T-helper 1 cell treated with Interleukin-12 subunit alpha and Interleukin-12 subunit beta and Interleukin-4 antibody, amounts not matched to agents 30 μg/mL and 1 μg/mL, for 36 hours (primary cell): ENCODE measurements at regions not wholly inside any gene's neighbourhood (a gene's known extent, or its start where the extent isn't known, plus 50 kb on each side); places are given as distances from the start of the nearest gene placed in this dataset.
A peak's percentile ranks its signal among the peaks of the same experiment; 100 is the strongest.

Experiments used
- H3K27ac Mint-ChIP-seq: one replicate; pipeline ENCODE4 v1.8.0; 2021; ENCODE audit warnings: mild to moderate bottlenecking, mixed read lengths
- H3K27me3 Mint-ChIP-seq: one replicate; pipeline ENCODE4 v1.8.0; 2021; ENCODE audit warnings: low read depth, mixed read lengths
- H3K36me3 Mint-ChIP-seq: one replicate; pipeline ENCODE4 v1.8.0; 2021; ENCODE audit warnings: low read depth, mixed read lengths
- H3K4me1 Mint-ChIP-seq: one replicate; pipeline ENCODE4 v1.8.0; 2021; ENCODE audit warnings: low read depth, mixed read lengths
- H3K4me3 Mint-ChIP-seq: one replicate; pipeline ENCODE4 v1.8.0; 2021; ENCODE audit warnings: mild to moderate bottlenecking, moderate library complexity, mixed read lengths
- H3K9me3 Mint-ChIP-seq: one replicate; pipeline ENCODE4 v1.8.0; 2021; ENCODE audit warnings: mixed read lengths

DNA sequence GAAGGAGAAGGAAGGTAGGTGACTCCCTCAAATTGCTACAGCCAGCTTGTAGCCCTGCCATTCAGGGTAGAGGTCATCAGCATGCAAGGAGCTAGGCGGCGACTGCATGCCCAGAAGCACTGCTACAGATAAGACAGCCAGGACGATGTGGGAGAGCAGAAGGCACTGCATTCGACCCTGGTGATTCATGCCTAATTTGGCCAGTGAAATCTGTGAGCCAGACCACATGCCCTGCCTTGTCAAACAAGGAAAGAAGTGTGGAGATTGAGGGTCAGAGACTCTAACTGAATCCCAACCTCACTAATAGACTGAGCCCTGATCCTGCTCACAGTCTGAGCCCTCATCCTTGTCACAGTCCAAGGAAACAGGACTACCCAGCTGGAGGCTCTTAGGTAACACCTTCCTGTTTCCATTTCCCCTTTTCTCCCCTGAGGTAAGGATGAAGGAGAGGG, 86.6 kb downstream of the LINGO1 start:
- peaks cover 3% of the 10 kb centered on the region for H3K27me3 Mint-ChIP-seq
- H3K27ac Mint-ChIP-seq, result no peak overlapping the region
- no peak overlapping the region for H3K4me3 Mint-ChIP-seq
- H3K36me3 Mint-ChIP-seq, result no peaks in the 10 kb centered on the region
- peaks cover 5% of the 10 kb centered on the region for H3K4me1 Mint-ChIP-seq
- no peaks in the 10 kb centered on the region for H3K9me3 Mint-ChIP-seq

DNA sequence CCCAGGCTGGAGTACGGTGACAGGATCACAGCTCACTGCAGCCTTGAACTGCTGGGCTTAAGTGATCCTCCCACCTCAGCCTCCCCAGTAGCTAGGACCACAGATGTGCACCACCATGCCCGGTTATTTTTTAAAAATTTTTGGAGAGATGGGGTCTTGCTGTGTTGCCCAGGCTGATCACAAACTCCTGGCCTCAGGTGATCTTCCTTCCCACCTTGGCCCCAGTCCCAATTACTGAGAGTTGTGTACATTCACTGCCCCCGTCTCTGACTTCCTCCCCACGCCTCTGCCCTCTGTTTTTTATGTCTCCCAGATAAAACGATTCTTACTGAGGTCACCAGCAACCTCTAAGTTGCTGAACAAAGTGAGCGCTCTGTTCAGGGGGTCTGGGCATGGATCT, 87.7 kb downstream of the LINGO1 start:
- peaks cover 5% of the 10 kb centered on the region for H3K4me1 Mint-ChIP-seq
- H3K27ac Mint-ChIP-seq, result no peak overlapping the region
- no peaks in the 10 kb centered on the region for H3K36me3 Mint-ChIP-seq
- no peak overlapping the region for H3K4me3 Mint-ChIP-seq
- peaks cover 3% of the 10 kb centered on the region for H3K27me3 Mint-ChIP-seq
- H3K9me3 Mint-ChIP-seq, result no peaks in the 10 kb centered on the region

DNA sequence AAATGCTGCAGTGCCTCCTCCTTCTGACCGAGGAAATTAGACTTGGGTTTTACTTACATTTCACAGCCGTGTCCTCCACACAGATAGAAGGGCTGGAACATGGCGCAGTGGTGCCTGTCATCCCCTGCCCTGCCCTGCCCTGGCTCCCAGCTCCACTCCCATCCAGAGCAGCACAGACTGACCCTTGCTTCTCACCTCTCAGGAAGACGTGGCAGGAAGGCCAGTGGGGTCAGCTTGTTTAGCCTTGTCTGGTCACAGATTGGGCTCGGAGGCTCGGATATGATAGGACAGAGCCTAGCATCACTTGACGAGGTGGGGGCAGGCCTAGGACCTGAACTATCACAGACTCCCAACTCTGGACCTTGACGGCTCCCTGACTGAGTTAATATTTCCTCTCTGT, 88.5 kb downstream of the LINGO1 start:
- no peak overlapping the region for H3K27ac Mint-ChIP-seq
- H3K27me3 Mint-ChIP-seq, result peaks cover 3% of the 10 kb centered on the region
- H3K9me3 Mint-ChIP-seq, result no peaks in the 10 kb centered on the region
- peak overlapping the region; percentile 74 for H3K4me3 Mint-ChIP-seq
- H3K4me1 Mint-ChIP-seq, result peaks cover 5% of the 10 kb centered on the region
- H3K36me3 Mint-ChIP-seq, result no peaks in the 10 kb centered on the region

DNA sequence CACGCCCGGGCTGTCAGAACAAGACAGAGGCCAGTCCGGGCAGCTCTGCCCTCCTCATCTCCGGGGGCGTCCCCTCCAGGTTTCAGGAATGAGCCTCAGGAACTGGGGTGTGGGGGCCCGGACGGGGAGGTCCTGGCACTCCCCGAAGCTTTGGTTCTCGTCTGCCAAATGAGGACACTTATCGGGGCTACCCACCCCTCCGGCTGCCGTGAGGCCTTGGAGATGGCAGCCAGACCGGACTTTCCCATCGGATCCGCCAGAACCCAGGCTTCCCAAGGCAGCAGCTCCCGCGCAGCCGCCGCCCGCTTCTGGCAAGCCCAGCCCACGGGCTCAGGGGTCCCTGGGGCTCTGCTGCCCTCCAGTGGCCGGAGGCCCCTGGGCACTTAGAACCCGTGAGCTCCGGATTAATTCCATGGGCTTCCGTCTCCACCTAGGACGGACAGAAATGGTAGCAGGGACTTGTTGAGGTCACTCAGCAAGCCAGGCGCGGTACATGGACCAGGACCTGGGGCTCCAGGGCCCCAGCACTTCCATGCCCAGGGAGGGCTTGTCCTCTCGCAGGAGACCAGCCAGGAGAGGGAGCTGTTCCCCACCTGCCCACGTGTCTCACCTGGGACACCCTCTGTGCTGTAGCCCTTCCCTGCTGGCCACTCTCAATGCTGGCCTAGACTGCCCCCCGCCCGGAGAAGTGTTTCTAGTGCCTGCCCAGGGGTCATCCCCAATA, 89.4 kb downstream of the LINGO1 start:
- H3K4me1 Mint-ChIP-seq, result peaks cover 5% of the 10 kb centered on the region
- H3K36me3 Mint-ChIP-seq, result no peaks in the 10 kb centered on the region
- peak overlapping the region; percentile 59 for H3K27ac Mint-ChIP-seq
- peaks cover 3% of the 10 kb centered on the region for H3K27me3 Mint-ChIP-seq
- H3K4me3 Mint-ChIP-seq, result peak overlapping the region; percentile 74
- H3K9me3 Mint-ChIP-seq, result no peaks in the 10 kb centered on the region

DNA sequence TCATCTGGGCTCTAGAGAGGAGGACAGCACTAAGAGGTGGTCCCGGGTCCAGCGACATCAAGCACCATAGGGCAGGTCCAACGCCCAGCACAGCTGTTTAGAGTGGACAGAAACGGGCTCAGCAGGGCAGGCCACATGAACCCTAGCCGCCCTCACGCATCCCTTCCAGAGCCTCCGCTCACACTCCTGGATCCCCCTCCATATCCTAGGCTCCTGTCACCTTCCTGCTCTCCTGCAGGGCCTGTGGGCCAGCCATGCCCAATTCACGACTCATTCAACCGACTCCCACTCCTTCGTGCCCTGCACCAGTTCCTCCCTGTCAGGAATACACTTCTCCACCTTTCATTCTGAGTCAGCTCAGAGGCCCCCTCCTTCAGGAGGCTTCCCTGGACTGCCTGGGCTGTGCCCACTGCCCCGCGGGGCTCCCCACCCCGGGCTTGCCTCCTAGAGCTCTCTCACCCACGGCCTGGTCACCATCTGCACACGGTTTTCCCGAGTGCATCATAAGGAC, 90.2 kb downstream of the LINGO1 start:
- H3K27me3 Mint-ChIP-seq, result peaks cover 3% of the 10 kb centered on the region

DNA sequence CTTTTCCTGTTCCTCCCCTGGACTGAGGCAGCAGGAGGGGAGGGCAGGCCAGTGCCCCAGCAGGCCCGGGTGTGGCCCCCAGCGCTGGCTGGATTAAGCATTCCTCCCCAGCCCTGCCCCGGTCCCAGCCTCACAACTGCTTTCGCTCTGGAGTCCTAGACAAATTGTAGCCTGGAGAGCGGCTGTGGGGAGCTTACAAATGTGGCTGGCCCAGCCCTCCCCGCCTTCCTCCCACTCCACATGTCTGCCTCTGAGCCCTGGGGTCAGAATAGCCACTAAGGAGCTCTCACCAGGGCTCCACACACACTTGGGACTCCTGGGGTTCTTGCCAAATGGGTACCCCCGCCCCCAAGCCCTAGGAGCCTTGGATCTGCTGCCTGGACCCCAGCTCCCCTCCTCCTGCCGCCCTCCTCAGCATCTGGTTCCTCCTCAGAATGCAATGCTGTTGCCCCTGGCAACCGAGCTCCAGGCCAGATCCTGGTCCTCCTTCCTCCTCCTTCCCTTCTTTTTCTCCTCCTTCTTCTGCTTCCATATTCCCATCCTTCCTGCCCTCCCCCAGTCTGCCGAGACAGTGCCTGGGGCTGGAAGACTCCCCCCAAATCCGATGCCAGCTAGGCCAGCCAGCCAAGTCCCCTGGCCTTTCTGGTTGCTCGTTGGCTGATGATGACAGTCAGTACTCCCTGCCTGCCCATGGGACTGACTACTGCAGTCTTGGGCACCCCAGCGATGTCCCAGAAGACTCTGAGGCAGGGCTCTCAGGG, 91.1 kb downstream of the LINGO1 start:
- Mint-ChIP-seq H3K4me3 (no peak overlapping the region), H3K36me3 (no peaks in the 10 kb centered on the region), H3K27ac (no peak overlapping the region), H3K4me1 (peaks cover 5% of the 10 kb centered on the region), H3K9me3 (no peaks in the 10 kb centered on the region), H3K27me3 (peaks cover 3% of the 10 kb centered on the region)

More for the DNA sequence above, 90.2 kb downstream of the LINGO1 start:
- Mint-ChIP-seq H3K4me3 (peak overlapping the region; percentile 74), H3K36me3 (no peaks in the 10 kb centered on the region), H3K9me3 (no peaks in the 10 kb centered on the region), H3K4me1 (peaks cover 5% of the 10 kb centered on the region), H3K27ac (no peak overlapping the region)

DNA sequence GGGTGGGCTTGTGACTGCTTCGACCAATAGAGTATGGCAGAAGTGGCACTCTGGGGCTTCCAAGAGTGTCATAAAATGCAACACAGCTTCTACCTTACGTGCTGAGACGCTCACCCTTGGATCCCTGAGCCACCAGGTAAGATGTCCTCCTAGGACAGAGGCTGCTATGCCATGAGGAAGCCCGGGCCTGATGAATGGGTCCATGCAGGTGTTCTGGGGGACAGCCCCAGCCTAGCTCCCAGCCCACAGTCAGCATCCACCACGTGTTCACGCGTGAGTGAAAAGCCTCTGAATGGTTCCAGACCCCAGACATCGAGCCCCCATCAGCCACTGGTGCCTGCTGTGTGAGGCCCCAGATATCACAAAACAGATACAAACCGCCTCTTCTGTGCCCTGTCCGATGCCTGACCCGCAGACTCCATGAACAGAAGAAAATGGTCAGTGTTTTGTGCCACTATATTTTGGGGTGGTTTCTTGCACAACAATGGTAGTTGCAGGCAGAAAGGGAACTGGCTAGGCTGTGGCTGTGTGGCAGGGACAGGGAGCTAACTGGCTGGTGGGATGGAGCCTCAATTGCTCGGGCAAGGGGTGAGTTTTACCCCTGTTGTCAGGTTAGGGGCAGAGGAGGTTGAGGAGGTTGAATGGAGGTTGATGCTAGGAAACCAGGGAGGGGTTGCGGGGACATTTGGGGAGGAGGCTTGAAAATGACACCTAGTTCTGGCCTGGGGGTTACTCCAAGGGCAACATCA, 92.2 kb downstream of the LINGO1 start:
- Mint-ChIP-seq H3K4me3 (no peak overlapping the region), H3K9me3 (no peaks in the 10 kb centered on the region), H3K4me1 (peaks cover 5% of the 10 kb centered on the region), H3K36me3 (no peaks in the 10 kb centered on the region), H3K27me3 (peaks cover 9% of the 10 kb centered on the region), H3K27ac (peak overlapping the region; percentile 3)

DNA sequence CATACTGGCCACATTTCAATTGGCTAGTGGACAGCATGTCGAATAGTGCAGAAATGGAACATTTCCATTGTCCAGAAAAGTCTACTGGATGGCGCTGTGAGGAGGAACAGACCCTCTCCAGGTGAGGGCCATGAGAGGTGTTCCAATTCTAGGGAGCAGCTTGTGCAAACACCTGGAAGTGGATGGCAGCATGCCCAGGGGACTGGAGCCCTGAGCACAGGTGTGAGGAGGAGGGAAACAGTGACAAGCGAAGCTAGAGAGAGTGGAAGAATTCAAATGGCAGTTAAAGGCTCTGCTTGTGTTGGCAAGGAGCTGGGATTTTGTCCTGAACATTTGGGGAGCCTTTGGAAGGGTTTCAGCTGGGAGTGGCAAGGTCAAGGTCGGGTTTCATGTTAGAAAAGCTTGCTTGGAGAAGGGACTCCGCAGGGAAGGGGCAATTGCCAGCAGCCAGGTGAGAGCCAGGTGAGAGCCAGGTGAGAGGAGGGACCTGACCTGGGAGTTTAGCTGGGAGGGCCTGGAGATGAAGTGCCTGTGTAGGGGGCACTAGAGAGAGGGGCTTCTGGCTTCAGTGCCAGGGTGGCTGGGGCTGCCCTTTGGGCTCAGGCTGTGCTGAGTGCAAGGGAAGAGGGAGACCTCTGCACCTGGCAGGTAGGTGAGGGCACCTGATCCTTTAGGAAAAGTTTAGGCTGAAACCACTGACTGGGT, 93.8 kb downstream of the LINGO1 start:
- no peak overlapping the region for H3K4me3 Mint-ChIP-seq
- H3K4me1 Mint-ChIP-seq, result peaks cover 5% of the 10 kb centered on the region
- H3K27ac Mint-ChIP-seq, result no peak overlapping the region
- H3K36me3 Mint-ChIP-seq, result no peaks in the 10 kb centered on the region
- H3K9me3 Mint-ChIP-seq, result no peaks in the 10 kb centered on the region
- peaks cover 14% of the 10 kb centered on the region for H3K27me3 Mint-ChIP-seq

DNA sequence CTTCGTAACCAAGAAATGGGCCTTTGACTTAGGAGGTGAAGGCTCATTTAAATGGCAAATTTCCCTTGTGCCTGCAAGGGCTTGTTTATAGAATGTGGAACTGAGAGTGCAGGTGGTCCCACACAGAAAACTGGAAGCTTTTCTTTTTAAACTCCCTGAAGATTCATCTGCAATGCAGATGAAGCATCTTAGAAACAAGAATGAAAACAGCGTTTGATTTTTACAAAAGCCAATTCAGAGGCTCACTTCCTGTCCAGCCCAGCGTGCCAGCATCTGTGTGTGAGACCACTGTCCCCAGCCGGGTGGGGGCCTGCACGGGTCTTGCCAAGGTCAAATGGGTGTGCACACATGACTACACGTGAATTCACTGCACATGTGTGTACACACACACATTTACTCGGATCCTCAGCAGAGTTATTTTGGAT, 94.7 kb downstream of the LINGO1 start:
- Mint-ChIP-seq H3K36me3 (no peaks in the 10 kb centered on the region), H3K27me3 (peaks cover 21% of the 10 kb centered on the region), H3K4me1 (no peaks in the 10 kb centered on the region), H3K4me3 (no peak overlapping the region), H3K27ac (no peak overlapping the region), H3K9me3 (no peaks in the 10 kb centered on the region)

DNA sequence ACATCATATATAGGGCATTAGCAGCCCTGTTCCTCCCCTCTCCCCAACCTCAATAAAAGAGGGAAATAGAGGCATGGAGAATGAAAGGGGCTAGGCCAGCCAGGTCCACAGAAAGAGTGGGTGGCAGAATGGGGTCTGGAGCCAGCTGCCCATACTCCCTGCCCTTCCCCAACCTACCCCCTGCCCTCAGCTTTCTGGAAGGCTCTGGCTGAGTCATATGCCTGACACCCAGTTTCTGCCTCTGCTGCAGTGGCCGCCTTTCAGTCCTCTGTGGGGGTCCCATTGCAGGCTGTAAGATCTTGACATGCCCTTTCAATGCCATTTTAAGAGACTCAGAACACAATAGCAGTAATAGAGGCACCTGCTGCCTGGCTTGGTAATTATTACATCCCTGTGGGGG, 95.7 kb downstream of the LINGO1 start:
- H3K9me3 Mint-ChIP-seq, result no peaks in the 10 kb centered on the region
- peaks cover 22% of the 10 kb centered on the region for H3K27me3 Mint-ChIP-seq
- no peaks in the 10 kb centered on the region for H3K36me3 Mint-ChIP-seq
- H3K4me1 Mint-ChIP-seq, result no peaks in the 10 kb centered on the region
- no peak overlapping the region for H3K4me3 Mint-ChIP-seq
- no peak overlapping the region for H3K27ac Mint-ChIP-seq

DNA sequence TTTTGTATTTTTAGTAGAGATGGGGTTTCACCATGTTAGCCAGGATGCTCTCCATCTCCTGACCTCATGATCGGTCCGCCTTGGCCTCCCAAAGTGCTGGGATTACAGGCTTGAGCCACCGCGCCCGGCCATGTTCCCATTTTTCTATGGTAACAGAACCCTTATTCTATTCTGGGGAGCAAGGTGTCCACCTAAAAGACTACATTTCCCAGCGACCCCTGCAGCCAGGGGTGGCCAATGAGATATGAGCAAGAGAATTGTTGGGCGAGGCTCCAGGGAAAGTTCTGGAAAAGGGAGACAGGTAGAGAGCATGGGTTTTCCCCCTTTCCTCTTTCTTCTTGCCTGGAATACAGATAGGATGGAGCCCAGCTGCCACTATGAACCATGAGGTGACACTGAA, 96.9 kb downstream of the LINGO1 start:
- H3K9me3 Mint-ChIP-seq, result no peaks in the 10 kb centered on the region
- H3K27ac Mint-ChIP-seq, result no peak overlapping the region
- H3K27me3 Mint-ChIP-seq, result peaks cover 22% of the 10 kb centered on the region
- H3K36me3 Mint-ChIP-seq, result no peaks in the 10 kb centered on the region
- no peaks in the 10 kb centered on the region for H3K4me1 Mint-ChIP-seq
- H3K4me3 Mint-ChIP-seq, result no peak overlapping the region
